ENCODE measurements at regions not wholly inside any gene's neighbourhood (a gene's known extent, or its start where the extent isn't known, plus 50 kb on each side); places are given as distances from the start of the nearest gene placed in this dataset.

DNA sequence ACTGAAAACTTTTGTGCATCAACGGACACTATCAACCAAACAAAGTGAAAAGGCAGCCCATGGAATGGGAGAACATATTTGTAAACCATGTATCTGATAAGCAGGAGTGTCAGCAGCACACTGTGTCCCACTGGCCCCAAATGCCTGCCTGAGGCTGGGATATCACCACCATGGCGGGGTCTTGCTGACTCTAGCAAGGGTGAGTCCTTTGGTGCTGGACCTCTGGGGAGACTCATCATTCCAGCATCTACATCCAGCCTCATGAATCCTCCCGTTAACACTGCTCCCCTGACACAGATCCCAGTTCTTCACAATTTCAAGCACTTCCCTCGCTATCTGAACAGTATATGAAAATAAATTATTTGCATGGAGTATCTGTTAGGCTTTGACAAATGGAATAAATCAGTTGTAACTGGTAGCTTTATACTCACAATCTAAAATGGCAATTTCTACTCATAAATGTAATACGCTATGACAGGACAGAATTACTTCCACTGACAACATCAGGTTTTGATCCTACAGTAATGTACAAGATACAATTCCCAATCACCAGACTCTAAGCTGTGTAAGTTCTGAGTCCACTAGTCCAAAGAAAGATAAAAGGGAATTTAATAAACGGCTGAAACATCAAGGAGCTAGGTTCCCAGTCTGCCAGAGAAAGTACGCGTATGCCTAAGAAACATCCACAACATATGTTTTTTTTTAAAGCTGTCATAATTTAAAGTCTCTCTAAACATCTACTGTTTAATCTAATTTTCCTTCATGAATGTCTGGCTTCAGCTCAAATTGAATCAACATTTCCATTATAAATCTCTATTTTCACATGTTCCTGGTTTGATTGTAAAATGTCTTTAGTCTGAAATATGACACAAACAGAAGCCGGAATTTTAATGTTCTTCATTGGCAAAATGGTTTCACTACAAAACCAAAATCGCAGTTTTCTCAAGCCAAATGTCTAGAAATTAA, 95.1 kb downstream of the SIPA1L2 start:
- Histone ChIP-seq H4K20me1 (replicated peaks; ENCODE audit: control insufficient read depth, extremely low read depth, insufficient read depth, low read length) (no peaks in the 10 kb centered on the region), H3K79me2 (ENCODE audit: control insufficient read depth, insufficient read depth, low read length) (no peaks in the 10 kb centered on the region), H3K4me2 (ENCODE audit: insufficient read depth, low read length) (no peak overlapping the region), H3K27ac (ENCODE audit: insufficient read depth, low read depth, low read length) (no peak overlapping the region), H3K9ac (replicated peaks; ENCODE audit: extremely low read depth, insufficient read depth, low read length) (no peak overlapping the region), H3K9me1 (replicated peaks; ENCODE audit: control insufficient read depth, extremely low read depth, insufficient read depth, low read length) (no peaks in the 10 kb centered on the region), H3K36me3 (ENCODE audit: control insufficient read depth in 2 of 2, extremely low read depth in 1 of 2, insufficient read depth in 2 of 2, low read length in 2 of 2) (no peaks in the 10 kb centered on the region), H2AFZ (ENCODE audit: low read depth, low read length) (no peak overlapping the region), H3K4me1 (ENCODE audit: control insufficient read depth, extremely low read depth, insufficient read depth, low read length) (no peaks in the 10 kb centered on the region), H3K9me3 (replicated peaks; ENCODE audit: control insufficient read depth, insufficient read depth, low read length) (no peaks in the 10 kb centered on the region), H3K4me3 (replicated peaks in 1 of 3; ENCODE audit: insufficient read depth in 1 of 3, low read depth in 1 of 3, low read length in 3 of 3) (no peak overlapping the region), H3K27me3 (ENCODE audit: control insufficient read depth in 2 of 2, insufficient read depth in 2 of 2, low read length in 2 of 2) (no peaks in the 10 kb centered on the region)
- FAIRE-seq (peak; percentile 42), DNase-seq (ENCODE audit: low read depth, low spot score) (no peak)
- intact Hi-C loops (cut with micrococcal nuclease) (no loop called here), dilution Hi-C loops (cut with MboI; ENCODE audit: extremely low pct_ligation_motif_present, low sequenced_read_pairs) (no loop called here)
- ChIA-PET POLR2A (no interaction called here), CTCF (interaction anchor here (0.8 to 0.9 kb wide), 2 partner anchors 14 to 36 kb away, joined by 3 read pairs; no protein-coding TSS in a partner anchor)
- no peak for TF ChIP-seq FOS (IDR thresholded peaks at IDR 0.05; ENCODE audit: borderline replicate concordance, insufficient read depth, low read length)
- no peak for TF ChIP-seq EZH2 (IDR thresholded peaks at IDR 0.05; ENCODE audit: borderline replicate concordance, low read depth, low read length, severe bottlenecking)
- TF ChIP-seq, protein P1, sequence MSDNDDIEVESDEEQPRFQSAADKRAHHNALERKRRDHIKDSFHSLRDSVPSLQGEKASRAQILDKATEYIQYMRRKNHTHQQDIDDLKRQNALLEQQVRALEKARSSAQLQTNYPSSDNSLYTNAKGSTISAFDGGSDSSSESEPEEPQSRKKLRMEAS (IDR thresholded peaks at IDR 0.05; ENCODE audit: insufficient read depth, insufficient read length), result no peak
- no peak for TF ChIP-seq JUN (IDR thresholded peaks at IDR 0.05; ENCODE audit: borderline replicate concordance, insufficient read depth, insufficient read length, low read depth)
- TF ChIP-seq POLR2A (IDR thresholded peaks at IDR 0.05; ENCODE audit: low read depth, low read length), result no peak
- TF ChIP-seq GATA2 (IDR thresholded peaks at IDR 0.05; ENCODE audit: insufficient read depth, insufficient read length, low read depth, low read length), result no peak
- no peak for TF ChIP-seq POLR2AphosphoS5 (IDR thresholded peaks at IDR 0.05; ENCODE audit: insufficient read depth, low read depth, low read length)
- TF ChIP-seq, protein P2, sequence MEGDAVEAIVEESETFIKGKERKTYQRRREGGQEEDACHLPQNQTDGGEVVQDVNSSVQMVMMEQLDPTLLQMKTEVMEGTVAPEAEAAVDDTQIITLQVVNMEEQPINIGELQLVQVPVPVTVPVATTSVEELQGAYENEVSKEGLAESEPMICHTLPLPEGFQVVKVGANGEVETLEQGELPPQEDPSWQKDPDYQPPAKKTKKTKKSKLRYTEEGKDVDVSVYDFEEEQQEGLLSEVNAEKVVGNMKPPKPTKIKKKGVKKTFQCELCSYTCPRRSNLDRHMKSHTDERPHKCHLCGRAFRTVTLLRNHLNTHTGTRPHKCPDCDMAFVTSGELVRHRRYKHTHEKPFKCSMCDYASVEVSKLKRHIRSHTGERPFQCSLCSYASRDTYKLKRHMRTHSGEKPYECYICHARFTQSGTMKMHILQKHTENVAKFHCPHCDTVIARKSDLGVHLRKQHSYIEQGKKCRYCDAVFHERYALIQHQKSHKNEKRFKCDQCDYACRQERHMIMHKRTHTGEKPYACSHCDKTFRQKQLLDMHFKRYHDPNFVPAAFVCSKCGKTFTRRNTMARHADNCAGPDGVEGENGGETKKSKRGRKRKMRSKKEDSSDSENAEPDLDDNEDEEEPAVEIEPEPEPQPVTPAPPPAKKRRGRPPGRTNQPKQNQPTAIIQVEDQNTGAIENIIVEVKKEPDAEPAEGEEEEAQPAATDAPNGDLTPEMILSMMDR (IDR thresholded peaks at IDR 0.05; ENCODE audit: extremely low read depth in 1 of 2, insufficient read depth in 1 of 2, low read depth in 1 of 2, low read length in 2 of 2), result no peak
- TF ChIP-seq MYC (IDR thresholded peaks at IDR 0.05; ENCODE audit: low read depth, low read length), result no peak
- BruUV-seq (replicated peaks), result no TSS peak

Data from endothelial cell of umbilical vein (primary cell).